ENCODE measurements at regions not wholly inside any gene's neighbourhood (a gene's known extent, or its start where the extent isn't known, plus 50 kb on each side); places are given as distances from the start of the nearest gene placed in this dataset.
A peak's percentile ranks its signal among the peaks of the same experiment; 100 is the strongest.

DNA sequence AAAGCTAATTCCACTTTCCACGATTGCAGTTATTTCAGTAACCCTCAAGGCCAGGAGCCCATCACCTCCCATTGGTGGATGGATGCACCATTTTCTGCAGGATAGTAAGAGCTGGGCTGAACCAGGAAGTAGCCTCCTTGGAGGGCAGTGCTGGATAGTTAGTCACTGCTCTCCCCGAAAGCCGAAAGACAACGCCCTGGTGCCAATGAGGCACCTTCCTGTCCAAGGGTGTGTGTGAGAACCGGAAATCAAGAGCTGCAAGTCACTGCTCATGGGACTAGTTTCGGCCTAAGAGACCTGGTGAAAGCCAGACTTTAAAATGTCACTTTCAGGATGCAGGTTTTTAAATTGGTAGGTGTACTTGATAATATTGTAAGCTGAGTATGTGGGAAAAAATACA lies 203.8 kb upstream of the HS3ST1 start:
- peak overlapping the region; percentile 27 for H3K27ac Mint-ChIP-seq
- peaks cover 4% of the 10 kb centered on the region for H3K9me3 Mint-ChIP-seq
- H3K27me3 Mint-ChIP-seq: no peaks in the 10 kb centered on the region
- TF ChIP-seq, protein P1, sequence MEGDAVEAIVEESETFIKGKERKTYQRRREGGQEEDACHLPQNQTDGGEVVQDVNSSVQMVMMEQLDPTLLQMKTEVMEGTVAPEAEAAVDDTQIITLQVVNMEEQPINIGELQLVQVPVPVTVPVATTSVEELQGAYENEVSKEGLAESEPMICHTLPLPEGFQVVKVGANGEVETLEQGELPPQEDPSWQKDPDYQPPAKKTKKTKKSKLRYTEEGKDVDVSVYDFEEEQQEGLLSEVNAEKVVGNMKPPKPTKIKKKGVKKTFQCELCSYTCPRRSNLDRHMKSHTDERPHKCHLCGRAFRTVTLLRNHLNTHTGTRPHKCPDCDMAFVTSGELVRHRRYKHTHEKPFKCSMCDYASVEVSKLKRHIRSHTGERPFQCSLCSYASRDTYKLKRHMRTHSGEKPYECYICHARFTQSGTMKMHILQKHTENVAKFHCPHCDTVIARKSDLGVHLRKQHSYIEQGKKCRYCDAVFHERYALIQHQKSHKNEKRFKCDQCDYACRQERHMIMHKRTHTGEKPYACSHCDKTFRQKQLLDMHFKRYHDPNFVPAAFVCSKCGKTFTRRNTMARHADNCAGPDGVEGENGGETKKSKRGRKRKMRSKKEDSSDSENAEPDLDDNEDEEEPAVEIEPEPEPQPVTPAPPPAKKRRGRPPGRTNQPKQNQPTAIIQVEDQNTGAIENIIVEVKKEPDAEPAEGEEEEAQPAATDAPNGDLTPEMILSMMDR (conservative IDR thresholded peaks at IDR 0.05): no peak
- no peaks in the 10 kb centered on the region for H3K4me1 Mint-ChIP-seq (ENCODE audit: unreplicated experiment)
- H3K4me3 Mint-ChIP-seq: no peak overlapping the region
- DNase-seq (ENCODE audit: extremely low spot score, unreplicated experiment): no peak
- H3K36me3 Mint-ChIP-seq: no peaks in the 10 kb centered on the region

DNA sequence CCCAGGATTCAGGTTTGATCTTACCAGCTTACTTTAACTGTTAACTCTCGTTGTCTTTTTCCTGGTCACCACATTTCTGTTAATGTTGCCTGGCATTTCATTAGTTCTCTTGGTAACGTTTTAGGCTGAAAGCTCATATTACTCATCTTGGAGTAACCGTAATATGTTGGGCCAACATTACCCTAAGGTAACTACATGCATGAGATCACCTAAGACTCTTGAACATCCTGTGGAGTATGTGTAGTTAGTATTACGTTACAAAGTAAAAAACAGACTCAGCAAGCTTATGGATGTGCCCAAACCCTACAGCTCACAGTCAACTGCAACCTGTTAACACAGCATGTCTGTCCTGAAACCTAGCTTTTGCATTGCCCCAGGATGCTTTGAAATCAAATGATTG lies 203.3 kb upstream of the HS3ST1 start:
- Mint-ChIP-seq H3K36me3 (no peaks in the 10 kb centered on the region), H3K4me1 (ENCODE audit: unreplicated experiment) (no peaks in the 10 kb centered on the region), H3K27me3 (no peaks in the 10 kb centered on the region), H3K4me3 (no peak overlapping the region), H3K9me3 (peaks cover 4% of the 10 kb centered on the region), H3K27ac (peak overlapping the region; percentile 27)
- no peak for DNase-seq (ENCODE audit: extremely low spot score, unreplicated experiment)
- TF ChIP-seq, protein P1 (conservative IDR thresholded peaks at IDR 0.05): no peak

DNA sequence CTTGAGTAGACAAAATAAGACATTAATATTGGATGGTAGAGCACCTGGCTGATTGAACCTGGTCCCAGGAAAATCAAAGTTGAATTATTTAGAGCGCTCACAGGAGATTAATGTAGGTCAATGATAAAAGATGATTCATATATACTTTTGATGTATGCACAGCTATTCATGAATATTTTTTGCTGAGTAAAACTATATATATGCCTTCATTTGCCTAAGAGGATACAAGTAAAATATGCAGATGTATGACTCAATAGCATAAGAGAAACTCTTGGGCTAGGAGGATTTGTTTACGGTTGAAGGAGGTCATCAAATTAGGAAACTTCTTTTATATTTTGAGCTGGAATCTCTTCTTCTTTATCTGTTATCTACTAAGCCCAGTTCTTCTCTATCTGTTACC lies 202.7 kb upstream of the HS3ST1 start:
- no peaks in the 10 kb centered on the region for H3K4me1 Mint-ChIP-seq (ENCODE audit: unreplicated experiment)
- H3K36me3 Mint-ChIP-seq: no peaks in the 10 kb centered on the region

DNA sequence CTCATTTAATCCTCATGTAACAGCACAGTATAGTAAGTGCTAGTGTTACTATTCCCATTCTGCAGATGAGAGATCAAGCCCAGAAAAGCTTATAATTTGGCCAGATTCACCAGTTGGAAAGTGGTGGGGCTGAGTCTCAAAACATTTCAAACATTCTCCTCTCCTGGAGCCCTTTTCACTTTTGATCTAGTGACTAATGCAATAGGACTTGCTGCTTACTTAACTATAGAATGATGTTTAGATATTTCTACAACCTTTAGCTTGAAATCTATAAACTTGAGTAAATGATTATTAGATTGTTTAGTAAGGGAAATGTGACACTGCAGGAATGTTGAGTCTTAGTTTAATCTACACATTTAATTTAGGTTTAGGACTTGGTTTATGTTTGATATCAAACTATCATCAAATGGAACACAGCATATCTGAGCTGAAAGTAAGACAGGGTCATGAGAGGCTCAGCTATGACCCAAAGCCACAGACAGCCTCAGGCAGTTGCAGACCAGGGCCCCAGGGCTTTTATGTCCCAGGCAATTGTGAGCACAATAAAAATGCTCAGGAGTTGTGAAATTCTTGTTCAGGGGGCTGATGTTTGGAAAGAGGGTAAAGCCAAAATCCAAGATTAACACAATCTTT lies 199.5 kb upstream of the HS3ST1 start:
- Mint-ChIP-seq H3K4me3 (no peak overlapping the region), H3K36me3 (no peaks in the 10 kb centered on the region), H3K4me1 (ENCODE audit: unreplicated experiment) (no peaks in the 10 kb centered on the region), H3K27ac (no peak overlapping the region), H3K27me3 (no peaks in the 10 kb centered on the region), H3K9me3 (peaks cover 9% of the 10 kb centered on the region)
- TF ChIP-seq, protein P1 (conservative IDR thresholded peaks at IDR 0.05): no peak
- no peak for DNase-seq (ENCODE audit: extremely low spot score, unreplicated experiment)

More for the DNA sequence above, 202.7 kb upstream of the HS3ST1 start:
- peaks cover 4% of the 10 kb centered on the region for H3K9me3 Mint-ChIP-seq
- no peak overlapping the region for H3K4me3 Mint-ChIP-seq
- no peak overlapping the region for H3K27ac Mint-ChIP-seq
- TF ChIP-seq, protein P1 (conservative IDR thresholded peaks at IDR 0.05): no peak
- H3K27me3 Mint-ChIP-seq: no peaks in the 10 kb centered on the region
- DNase-seq (ENCODE audit: extremely low spot score, unreplicated experiment): no peak

GRCh38 chr4:11626066-11626465 lies 197.4 kb upstream of the HS3ST1 start:
- H3K27ac Mint-ChIP-seq: no peak overlapping the region
- TF ChIP-seq, protein P1 (conservative IDR thresholded peaks at IDR 0.05): no peak
- no peaks in the 10 kb centered on the region for H3K27me3 Mint-ChIP-seq
- H3K4me1 Mint-ChIP-seq (ENCODE audit: unreplicated experiment): no peaks in the 10 kb centered on the region
- H3K9me3 Mint-ChIP-seq: peaks cover 9% of the 10 kb centered on the region
- H3K4me3 Mint-ChIP-seq: no peak overlapping the region
- no peaks in the 10 kb centered on the region for H3K36me3 Mint-ChIP-seq
- no peak for DNase-seq (ENCODE audit: extremely low spot score, unreplicated experiment)

GRCh38 chr4:11625211-11625610 lies 196.5 kb upstream of the HS3ST1 start:
- no peaks in the 10 kb centered on the region for H3K4me1 Mint-ChIP-seq (ENCODE audit: unreplicated experiment)
- no peak for DNase-seq (ENCODE audit: extremely low spot score, unreplicated experiment)
- no peak overlapping the region for H3K4me3 Mint-ChIP-seq
- H3K36me3 Mint-ChIP-seq: no peaks in the 10 kb centered on the region
- H3K27me3 Mint-ChIP-seq: no peaks in the 10 kb centered on the region
- peaks cover 6% of the 10 kb centered on the region for H3K9me3 Mint-ChIP-seq
- no peak overlapping the region for H3K27ac Mint-ChIP-seq
- TF ChIP-seq, protein P1 (conservative IDR thresholded peaks at IDR 0.05): no peak

Data from type B pancreatic cell (in vitro differentiated cells).